Raji (cell line): ENCODE measurements at regions not wholly inside any gene's neighbourhood (a gene's known extent, or its start where the extent isn't known, plus 50 kb on each side); places are given as distances from the start of the nearest gene placed in this dataset.

Experiments used
- POLR2A ChIP-seq: IDR thresholded peaks from 2 replicates; pipeline ENCODE4 v1.6.1; 2011; ENCODE audit warnings: low read depth, low read length, control low read depth; ENCODE audit not compliant: insufficient read depth

GRCh38 chr20:47936612-47937011, 151.3 kb upstream of the SULF2 start:
- TF ChIP-seq POLR2A = no peak

- TF ChIP-seq POLR2A = no peak
These were observed 149.5 kb upstream of the SULF2 start for GRCh38 chr20:47934761-47935160.

GRCh38 chr20:47931443-47931842, 146.2 kb upstream of the SULF2 start:
- no peak for TF ChIP-seq POLR2A

- no peak for TF ChIP-seq POLR2A
These were observed 145.7 kb upstream of the SULF2 start for GRCh38 chr20:47931002-47931401.

DNA sequence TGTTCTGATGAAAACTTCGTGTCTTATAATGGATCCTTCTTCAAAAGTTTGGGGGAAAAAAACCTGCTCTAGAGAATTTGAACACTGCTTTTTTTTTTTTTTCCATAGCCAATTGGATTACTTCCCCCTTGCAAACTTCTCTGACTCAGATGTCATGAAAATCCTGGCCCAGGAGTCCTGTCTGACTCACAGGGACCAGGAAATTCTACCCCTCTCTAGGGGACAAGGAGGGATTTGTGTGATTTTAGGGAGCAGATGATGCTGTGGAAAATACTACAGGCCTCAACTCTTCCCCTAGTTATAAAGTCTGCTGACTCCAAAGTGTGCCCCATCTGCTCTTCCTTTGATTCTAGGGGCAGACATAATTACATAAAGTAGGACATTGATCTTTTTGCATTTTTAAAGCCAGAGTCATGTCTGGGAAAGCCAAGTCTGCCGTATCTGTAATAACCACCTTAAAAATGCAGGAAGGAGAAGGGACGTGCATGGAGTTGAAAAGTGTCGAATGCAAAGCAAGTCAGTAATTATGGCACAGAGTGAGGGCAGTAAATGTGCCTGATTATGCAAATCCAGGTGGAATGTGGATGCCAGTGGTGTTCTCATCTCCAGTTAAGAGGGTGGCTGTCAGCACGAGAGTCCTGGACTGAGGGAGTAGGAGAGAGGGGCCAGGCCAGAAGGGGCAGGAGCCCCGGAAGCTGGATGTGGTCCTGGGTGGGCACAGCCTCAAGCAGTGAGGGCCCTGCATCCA, 144.3 kb upstream of the SULF2 start:
- TF ChIP-seq POLR2A = no peak

- no peak for TF ChIP-seq POLR2A
These were observed 142.7 kb upstream of the SULF2 start for GRCh38 chr20:47927944-47928343.

GRCh38 chr20:47927385-47927851, 142.1 kb upstream of the SULF2 start:
- no peak for TF ChIP-seq POLR2A

GRCh38 chr20:47926731-47927130, 141.4 kb upstream of the SULF2 start:
- no peak for TF ChIP-seq POLR2A

- TF ChIP-seq POLR2A = no peak
These were observed 140.3 kb upstream of the SULF2 start for GRCh38 chr20:47925593-47925992.

DNA sequence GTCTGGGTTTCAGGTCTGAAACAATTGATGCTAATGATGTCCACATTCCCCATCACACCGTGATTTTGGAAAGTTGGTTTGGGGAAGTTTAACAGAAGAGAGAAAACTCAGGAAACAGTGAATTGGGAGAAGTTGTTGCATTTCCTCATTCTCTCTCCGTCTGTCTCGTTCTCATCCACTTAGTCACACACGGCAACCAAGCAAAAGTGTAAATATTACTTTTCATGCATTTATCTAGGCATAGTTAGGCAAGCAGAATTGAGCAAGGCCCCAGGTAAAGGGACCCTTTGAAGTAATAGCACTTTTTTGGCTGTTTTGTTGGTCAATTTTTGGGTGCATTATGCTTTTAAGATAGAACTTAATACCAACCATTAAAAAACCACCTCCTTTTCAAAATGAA, 137.0 kb upstream of the SULF2 start:
- TF ChIP-seq POLR2A = no peak

DNA sequence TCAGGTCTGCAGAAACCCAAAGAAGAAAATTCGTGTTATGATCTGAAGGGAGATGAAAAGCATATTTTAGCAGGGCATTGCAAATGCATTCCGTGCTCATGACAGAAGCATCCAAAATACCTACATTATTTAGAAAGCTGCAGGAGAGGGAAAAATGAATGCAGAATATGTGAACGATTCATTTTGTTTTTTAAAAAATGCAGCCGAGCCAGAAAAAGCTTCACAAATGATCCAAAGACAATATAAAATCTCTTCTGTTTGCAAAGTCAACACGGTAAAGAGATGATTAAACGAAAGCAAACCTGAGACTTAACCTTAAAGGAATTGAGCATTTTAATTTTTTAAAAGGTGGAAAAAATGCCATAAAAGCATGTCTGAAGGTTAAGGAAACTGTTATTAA, 136.1 kb upstream of the SULF2 start:
- no peak for TF ChIP-seq POLR2A

DNA sequence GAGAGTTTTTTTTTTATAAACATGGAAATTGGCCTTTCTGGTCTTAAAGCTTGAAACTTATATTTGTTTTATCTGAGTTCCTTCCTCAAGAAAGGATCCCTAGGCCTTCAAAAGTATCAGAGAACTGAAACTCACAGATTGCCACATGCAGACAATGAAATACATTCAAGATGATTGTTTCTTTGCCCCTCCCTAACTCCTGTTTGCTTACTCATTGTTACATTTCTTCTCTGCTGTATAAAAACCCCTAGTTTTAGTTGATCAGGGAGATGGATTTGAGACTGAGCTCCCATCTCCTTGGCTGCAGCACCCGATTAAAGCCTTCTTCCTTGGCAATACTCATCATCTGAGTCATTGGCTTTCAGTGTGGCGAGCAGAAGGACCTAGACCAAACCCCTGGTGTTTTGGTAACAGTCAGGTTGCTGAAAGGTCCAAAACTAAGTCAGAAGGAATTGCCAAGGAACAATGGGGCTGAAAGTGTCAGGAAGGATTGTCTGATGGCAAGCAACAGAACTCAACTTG, 132.3 kb upstream of the SULF2 start:
- TF ChIP-seq POLR2A = no peak

- no peak for TF ChIP-seq POLR2A
These were observed 130.2 kb upstream of the SULF2 start for GRCh38 chr20:47915495-47915894.

GRCh38 chr20:47914792-47915191, 129.5 kb upstream of the SULF2 start:
- TF ChIP-seq POLR2A = no peak

- no peak for TF ChIP-seq POLR2A
These were observed 121.9 kb upstream of the SULF2 start for GRCh38 chr20:47907031-47907675.

- no peak for TF ChIP-seq POLR2A
These were observed 121.0 kb upstream of the SULF2 start for GRCh38 chr20:47906348-47906660.
